Endothelial cell of umbilical vein (primary cell): ENCODE measurements at regions not wholly inside any gene's neighbourhood (a gene's known extent, or its start where the extent isn't known, plus 50 kb on each side); places are given as distances from the start of the nearest gene placed in this dataset.

Experiments used
- CTCF ChIP-seq, 2 donors: IDR thresholded peaks; 1 replicate in 1 of 2; 2 replicates in 1 of 2; pipeline ENCODE4 v1.5.1; 2011; ENCODE audit warnings: low read length in 2 of 2, mild to moderate bottlenecking in 2 of 2, moderate library complexity in 2 of 2, control low read depth in 1 of 2, inconsistent platforms in 1 of 2, low read depth in 1 of 2; ENCODE audit not compliant: insufficient read depth in 1 of 2; ENCODE audit errors: extremely low read depth in 1 of 2
- EZH2 ChIP-seq: IDR thresholded peaks from 2 replicates; pipeline ENCODE4 v1.6.1; 2012; ENCODE audit warnings: borderline replicate concordance, low read depth, mild to moderate bottlenecking, moderate library complexity, low read length, inconsistent platforms; ENCODE audit not compliant: severe bottlenecking
- POLR2A ChIP-seq: IDR thresholded peaks from 2 replicates; pipeline ENCODE4 v1.6.1; 2012; ENCODE audit warnings: low read depth, mild to moderate bottlenecking, control low read depth, low read length
- POLR2AphosphoS5 ChIP-seq: IDR thresholded peaks from 2 replicates; pipeline ENCODE4 v1.6.1; 2012; ENCODE audit warnings: low read depth, mild to moderate bottlenecking, control low read depth, low read length, moderate library complexity; ENCODE audit not compliant: insufficient read depth
- TF ChIP-seq, protein P1 (sequence below): IDR thresholded peaks from 2 replicates; pipeline ENCODE4 v1.6.1; 2011; ENCODE audit not compliant: insufficient read depth, insufficient read length

- TF ChIP-seq CTCF (IDR thresholded peaks at IDR 0.05; ENCODE audit: extremely low read depth in 1 of 2, insufficient read depth in 1 of 2, low read depth in 1 of 2, low read length in 2 of 2) (no peak), EZH2 (no peak), POLR2A (no peak), POLR2AphosphoS5 (no peak)
- TF ChIP-seq, protein P1, sequence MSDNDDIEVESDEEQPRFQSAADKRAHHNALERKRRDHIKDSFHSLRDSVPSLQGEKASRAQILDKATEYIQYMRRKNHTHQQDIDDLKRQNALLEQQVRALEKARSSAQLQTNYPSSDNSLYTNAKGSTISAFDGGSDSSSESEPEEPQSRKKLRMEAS: no peak
Measured at GRCh38 chr2:215726070-215726469, 287.3 kb downstream of the MREG start.
